ENCODE measurements at regions not wholly inside any gene's neighbourhood (a gene's known extent, or its start where the extent isn't known, plus 50 kb on each side); places are given as distances from the start of the nearest gene placed in this dataset.
"Not testable (repeated sequence)": the region's sequence is repeated elsewhere in the genome, so short reads cannot be mapped to it uniquely, and the experiment has no call there.

- DNase-seq (ENCODE audit: low read depth): no peak
These were observed 133.8 kb downstream of the MRPS30 start for GRCh38 chr5:44942524-44943001.

GRCh38 chr5:44943647-44944046 is 134.9 kb downstream of the MRPS30 start:
- no peak for DNase-seq (ENCODE audit: low read depth)

DNA sequence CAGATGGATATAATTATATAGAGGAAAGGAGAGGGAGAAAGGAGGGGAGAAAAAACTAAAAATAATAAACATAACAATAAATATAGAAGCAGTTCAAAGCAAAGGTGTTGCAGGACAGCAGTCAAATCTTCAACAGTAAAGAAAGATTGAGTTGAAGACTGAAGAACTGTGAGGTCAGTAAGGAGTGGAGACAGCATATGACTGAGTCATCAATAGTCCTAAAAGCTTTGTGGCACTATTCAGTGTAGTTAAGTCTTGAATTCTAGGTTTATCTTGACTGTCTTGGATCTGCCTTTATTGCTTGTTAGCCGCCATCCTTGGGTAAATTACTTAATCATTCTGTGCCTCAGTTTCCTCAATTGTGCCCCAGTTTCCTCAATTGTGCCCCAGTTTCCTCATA is 137.0 kb downstream of the MRPS30 start:
- DNase-seq (ENCODE audit: low read depth): no peak

GRCh38 chr5:44949687-44950086 is 140.9 kb downstream of the MRPS30 start:
- DNase-seq (ENCODE audit: low read depth): no peak

DNA sequence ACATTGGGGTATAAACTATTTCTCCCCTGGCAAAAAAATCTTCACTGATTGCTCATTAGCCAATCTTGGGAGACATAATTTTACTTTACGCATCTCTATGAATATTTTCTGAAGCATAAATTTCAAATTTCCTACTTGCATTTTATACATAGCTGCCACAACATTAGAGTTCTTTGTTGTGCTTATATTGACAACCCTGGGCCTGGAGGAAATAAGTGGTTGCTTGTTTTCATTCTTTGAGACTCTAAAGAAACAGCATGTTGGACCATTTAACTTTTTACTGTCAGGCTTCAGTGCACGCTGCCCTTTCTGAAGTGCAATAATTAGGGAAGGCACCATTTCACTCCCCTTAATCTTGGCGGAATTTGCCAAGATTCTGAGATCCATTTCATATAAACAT is 142.6 kb downstream of the MRPS30 start:
- no peak for DNase-seq (ENCODE audit: low read depth)

DNA sequence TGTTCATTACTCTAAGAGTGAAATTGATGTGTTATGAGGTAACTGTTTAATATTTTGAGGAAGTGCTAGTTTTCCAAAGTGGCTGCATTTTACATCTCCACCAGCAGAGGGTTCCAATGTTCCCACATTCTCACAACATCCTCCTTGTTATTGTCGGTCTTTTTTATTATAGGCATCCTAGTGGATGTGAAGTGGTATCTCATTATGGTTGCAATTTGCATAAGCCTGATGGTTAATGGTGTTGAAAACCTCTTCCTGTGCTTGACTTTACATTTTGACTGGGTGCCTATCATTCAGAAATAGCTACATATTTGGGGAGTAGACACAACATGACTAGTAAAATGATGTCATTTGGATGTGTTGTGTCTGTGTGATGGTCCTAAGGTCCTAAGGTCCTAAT is 143.6 kb downstream of the MRPS30 start:
- peak; percentile 35 for DNase-seq (ENCODE audit: low read depth)

- no peak for DNase-seq (ENCODE audit: low read depth)
These were observed 144.3 kb downstream of the MRPS30 start for GRCh38 chr5:44953078-44953477.

- not testable (repeated sequence) for DNase-seq (ENCODE audit: low read depth)
These were observed 150.3 kb downstream of the MRPS30 start for GRCh38 chr5:44958943-44959454.

GRCh38 chr5:44969825-44970224 is 161.1 kb downstream of the MRPS30 start:
- DNase-seq (ENCODE audit: low read depth): no peak

GRCh38 chr5:44970963-44971362 is 162.2 kb downstream of the MRPS30 start:
- not testable (repeated sequence) for DNase-seq (ENCODE audit: low read depth)

DNA sequence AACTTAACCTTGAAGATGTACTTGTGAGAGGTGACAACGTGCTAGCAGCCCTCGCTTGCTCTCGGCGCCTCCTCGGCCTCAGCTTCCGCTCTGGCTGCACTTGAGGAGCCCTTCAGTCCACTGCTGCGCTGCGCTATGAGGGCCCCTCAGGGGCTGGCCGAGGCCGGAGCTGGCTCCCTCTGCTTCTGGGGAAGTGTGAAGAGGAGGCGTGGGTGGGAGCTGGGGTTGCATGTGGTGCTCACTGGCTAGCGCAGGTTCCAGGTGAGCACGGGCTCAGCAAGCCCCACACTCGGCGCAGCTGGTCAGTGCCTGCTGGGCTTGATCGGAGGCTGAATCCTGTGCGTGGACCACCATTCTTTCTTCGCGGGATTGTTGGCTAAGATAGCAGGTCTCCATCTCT is 166.1 kb downstream of the MRPS30 start:
- DNase-seq (ENCODE audit: low read depth): no peak

DNA sequence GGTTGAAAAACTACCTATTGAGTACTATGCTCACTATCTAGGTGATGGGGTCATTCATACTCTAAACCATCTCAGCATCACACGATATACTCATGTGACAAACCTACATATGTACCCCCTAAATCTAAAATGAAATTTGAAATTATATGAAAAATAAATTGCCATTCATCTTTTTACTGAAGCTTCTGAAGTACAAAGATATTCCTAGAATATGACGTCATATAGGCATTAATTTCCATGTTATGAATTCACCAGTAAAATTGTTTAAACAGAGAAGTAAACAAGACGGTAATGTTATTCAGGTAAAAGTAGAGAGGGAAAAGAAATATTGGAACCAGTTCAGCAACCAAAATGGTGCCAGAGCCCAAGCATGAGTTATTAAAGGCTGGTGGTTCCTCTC is 173.0 kb downstream of the MRPS30 start:
- no peak for DNase-seq (ENCODE audit: low read depth)

GRCh38 chr5:44983006-44983405 is 174.3 kb downstream of the MRPS30 start:
- peak; percentile 1 for DNase-seq (ENCODE audit: low read depth)

- peak; percentile 15 for DNase-seq (ENCODE audit: low read depth)
These were observed 178.3 kb downstream of the MRPS30 start for GRCh38 chr5:44987026-44987425.

DNA sequence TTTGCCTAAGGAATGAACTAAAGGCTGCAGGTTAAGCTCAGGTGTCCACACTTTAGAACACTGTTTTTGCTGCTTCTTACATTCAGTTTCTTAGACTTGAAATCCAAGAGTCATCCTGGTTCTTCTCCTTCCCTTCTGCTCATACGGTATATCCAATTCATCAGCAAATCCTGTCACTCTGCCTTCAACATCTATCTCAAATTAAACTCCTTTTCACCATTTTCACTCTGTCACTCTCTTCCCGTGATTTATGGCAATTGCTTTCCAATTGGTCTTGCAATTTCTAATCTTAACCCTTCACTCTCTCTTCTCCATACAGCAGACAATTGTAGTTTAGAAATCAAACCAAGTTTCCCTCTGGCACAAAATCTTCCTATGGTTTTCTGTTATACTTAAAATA is 182.9 kb downstream of the MRPS30 start:
- DNase-seq (ENCODE audit: low read depth): no peak

- no peak for DNase-seq (ENCODE audit: low read depth)
These were observed 184.5 kb downstream of the MRPS30 start for GRCh38 chr5:44993286-44993685.

DNA sequence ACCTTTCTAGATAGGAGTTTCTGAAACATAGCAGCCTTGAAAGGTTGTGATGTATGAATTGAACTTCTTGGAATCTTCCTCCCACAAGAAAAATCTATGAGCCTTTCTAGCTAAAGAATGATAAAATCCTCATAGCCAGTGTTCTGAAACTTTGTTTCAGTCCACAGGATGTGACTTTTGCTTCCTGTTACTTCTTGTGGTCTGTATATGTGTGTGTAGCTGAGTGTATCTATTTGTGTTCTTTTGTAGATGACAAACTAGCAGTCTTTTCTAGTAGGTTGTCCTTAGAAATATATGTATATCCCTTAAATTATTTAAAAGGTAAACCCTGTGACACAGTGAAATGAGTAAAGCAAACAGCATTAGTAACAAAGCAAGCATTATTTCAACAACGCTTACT is 188.8 kb downstream of the MRPS30 start:
- no peak for DNase-seq (ENCODE audit: low read depth)

GRCh38 chr5:45007102-45007501 is 198.4 kb downstream of the MRPS30 start:
- not testable (repeated sequence) for DNase-seq (ENCODE audit: low read depth)

DNA sequence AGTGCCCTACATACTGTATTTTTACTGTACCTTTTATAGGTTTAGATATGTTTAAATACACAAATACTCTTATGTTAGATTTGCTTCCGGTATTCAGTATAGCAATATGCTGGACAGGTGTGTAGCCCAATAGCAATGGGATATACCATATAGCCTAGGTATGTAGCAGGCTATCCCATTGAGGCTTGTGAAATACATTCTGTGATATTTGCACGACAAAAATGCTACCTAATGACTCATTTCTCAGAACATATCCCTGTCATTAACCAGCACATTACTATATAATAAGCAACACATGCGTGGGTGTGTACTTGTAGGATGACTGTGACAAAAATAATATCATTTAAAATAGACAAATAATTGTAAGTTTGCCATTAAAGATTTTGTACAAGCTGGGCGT is 208.8 kb downstream of the MRPS30 start:
- DNase-seq (ENCODE audit: low read depth): no peak

DNA sequence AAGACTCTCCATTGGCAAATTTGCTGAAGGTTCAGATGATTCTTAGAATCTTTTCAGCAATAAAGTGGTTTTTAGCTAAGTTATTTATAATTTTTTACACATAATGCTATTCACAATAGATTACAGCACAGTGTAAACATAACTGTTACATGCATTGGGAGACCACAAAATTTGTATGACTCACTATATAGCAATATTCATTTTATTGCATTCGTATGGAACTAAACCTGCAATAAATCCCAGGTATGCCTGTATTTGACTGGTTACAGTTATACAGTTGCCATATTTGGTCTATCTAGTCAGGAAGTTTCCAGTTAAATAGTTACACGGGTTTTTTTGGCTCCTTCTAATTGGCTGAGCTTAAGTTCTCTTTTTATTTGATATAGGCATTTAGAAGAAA is 220.8 kb downstream of the MRPS30 start:
- DNase-seq (ENCODE audit: low read depth): no peak

DNA sequence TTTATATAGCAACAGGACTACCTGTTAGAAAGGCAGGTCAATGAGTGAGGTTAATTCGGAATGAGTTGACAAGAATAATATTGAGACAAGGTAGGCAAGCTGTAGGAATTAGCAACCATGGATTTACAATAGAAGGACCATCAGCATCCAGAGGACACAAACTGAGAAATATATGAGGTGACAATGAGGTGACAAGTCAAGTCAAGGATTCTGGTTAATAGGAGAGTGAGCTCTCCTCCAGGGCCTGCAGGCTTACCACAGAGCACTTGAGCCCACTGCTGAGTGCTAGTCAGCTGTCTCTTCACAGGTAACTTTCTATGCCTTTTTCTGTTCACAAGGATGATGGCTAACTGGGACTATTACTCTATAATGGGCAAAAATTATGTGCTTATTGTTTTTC is 227.2 kb downstream of the MRPS30 start:
- no peak for DNase-seq (ENCODE audit: low read depth)

DNA sequence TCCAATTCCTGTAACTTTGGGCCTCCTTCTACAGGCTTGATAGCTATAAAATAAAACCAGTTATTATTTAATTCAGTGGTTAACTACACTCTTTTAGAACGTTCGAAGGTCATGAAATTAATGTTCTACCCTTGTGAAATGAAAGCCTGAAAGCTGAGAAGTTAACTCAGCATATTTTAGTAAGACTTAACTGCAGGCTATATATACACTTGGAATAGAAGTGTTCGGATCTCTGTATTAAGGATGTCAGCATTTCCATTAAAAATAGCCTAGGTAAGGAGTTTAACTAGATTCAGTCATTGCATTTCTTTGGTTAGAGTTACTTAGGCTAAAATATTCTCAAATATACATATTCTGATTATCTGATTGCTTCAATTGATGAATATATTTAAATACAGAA is 229.2 kb downstream of the MRPS30 start:
- DNase-seq (ENCODE audit: low read depth): no peak

DNA sequence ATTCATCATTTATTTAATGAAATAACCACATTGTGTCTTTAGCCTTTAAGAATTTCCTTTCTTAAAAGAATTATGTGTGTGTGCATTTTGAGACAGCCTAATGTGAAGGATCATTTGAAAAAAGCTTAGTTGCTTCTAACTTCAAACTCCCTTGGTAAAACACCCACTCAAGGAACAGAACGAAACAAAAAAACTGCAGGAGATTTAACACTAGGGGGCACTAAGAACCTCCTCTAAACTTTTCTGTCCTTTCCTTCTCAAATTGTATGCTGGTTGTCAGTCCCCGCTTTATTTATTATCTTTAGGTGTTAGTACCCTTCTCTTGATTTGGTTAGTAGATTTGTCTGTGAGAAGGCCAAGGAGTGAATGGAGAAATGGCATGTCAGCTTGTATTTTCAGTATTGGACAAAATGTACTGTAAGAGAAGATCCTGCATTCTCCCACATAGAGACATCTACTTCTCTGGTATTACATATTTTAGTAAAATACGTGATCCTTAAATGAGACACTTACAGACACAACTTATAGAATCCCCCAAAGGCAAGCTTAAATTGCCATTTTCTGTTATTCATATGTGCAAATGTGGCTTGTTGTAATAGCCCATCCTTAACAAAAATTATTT is 229.7 kb downstream of the MRPS30 start:
- DNase-seq (ENCODE audit: low read depth): peak; percentile 24

GRCh38 chr5:45042283-45042682 is 233.5 kb downstream of the MRPS30 start:
- no peak for DNase-seq (ENCODE audit: low read depth)

All from iris pigment epithelial cell (primary cell).